ENCODE measurements at regions not wholly inside any gene's neighbourhood (a gene's known extent, or its start where the extent isn't known, plus 50 kb on each side); places are given as distances from the start of the nearest gene placed in this dataset.

DNA sequence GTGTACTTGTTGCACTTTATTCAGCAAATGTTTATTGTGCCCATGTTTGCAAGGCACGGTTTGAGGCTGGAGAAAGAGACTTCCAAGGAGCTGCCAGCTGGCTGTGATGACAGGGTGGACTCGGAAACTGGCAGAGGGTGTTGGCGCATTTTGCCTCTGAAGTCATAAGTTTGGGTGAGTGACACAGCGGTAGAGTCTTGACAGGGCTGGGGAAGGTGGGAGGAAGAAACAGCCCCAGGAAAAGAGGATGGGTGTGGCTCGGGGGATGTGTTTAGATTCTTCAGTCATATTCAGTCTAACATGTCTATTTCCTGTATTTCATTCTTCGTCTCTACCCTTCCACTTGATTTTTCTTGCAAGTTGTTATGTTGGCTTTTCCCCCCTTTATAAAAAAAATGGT is 77.0 kb upstream of the STOX2 start:
- Mint-ChIP-seq H3K27me3 (ENCODE audit: low read depth) (no peaks in the 10 kb centered on the region), H3K4me1 (ENCODE audit: low read depth) (peaks cover 10% of the 10 kb centered on the region), H3K36me3 (ENCODE audit: insufficient read depth) (no peaks in the 10 kb centered on the region), H3K4me3 (no peak overlapping the region), H3K9me3 (no peaks in the 10 kb centered on the region)
- no peak for DNase-seq
- peak; percentile 28 to 30 for ATAC-seq

DNA sequence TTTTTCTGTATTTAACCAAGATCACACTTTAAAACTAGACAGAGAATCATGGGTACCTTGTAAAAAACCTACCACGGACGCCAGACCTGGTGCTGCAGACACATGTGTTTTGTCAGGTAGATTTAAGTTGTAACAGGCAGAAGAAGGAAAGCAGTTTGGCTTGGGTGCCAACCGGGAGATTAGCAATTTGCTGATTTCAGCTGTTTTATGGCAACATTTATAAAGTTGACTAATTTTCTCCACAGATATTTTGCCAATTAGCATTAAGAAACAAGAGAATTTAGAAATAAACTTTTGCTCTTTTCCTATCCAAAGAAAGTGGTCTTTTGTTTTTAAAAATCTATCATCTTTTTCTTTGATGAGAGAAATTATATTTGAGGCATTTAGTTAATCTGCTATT is 76.3 kb upstream of the STOX2 start:
- no peak for ATAC-seq
- Mint-ChIP-seq H3K27me3 (ENCODE audit: low read depth) (no peaks in the 10 kb centered on the region), H3K4me1 (ENCODE audit: low read depth) (peaks cover 10% of the 10 kb centered on the region), H3K9me3 (no peaks in the 10 kb centered on the region), H3K36me3 (ENCODE audit: insufficient read depth) (no peaks in the 10 kb centered on the region), H3K4me3 (no peak overlapping the region)
- no peak for DNase-seq

DNA sequence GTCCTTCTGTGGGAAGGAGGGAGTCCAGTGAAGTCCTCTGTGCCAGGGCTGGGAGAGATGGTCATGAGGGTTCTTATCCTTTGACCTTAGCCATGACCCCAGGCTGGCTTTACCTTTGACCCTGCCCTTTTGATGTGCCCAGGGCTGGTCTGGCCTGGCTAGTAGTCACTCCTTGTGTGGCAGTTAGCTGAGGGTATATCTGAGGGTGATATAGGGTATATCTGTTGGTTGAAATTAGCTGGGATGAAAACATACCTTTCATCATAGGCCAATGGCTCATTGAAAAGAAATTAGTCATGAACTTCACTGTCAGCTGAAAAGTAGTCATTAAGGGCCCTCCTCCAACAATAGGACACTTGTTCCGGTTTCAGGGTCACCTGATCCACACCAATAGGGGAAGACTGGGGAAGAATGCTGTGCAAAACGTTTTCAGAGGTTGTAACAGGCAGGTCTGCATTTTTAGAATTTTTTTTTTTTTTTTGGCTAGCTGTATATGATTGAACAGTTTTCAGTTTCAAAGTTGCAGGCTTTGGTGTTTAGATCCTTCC is 74.6 kb upstream of the STOX2 start:
- Mint-ChIP-seq H3K9me3 (no peaks in the 10 kb centered on the region), H3K4me1 (ENCODE audit: low read depth) (peaks cover 10% of the 10 kb centered on the region), H3K36me3 (ENCODE audit: insufficient read depth) (no peaks in the 10 kb centered on the region), H3K4me3 (no peak overlapping the region), H3K27me3 (ENCODE audit: low read depth) (no peaks in the 10 kb centered on the region)
- DNase-seq (no peak), ATAC-seq (no peak)

DNA sequence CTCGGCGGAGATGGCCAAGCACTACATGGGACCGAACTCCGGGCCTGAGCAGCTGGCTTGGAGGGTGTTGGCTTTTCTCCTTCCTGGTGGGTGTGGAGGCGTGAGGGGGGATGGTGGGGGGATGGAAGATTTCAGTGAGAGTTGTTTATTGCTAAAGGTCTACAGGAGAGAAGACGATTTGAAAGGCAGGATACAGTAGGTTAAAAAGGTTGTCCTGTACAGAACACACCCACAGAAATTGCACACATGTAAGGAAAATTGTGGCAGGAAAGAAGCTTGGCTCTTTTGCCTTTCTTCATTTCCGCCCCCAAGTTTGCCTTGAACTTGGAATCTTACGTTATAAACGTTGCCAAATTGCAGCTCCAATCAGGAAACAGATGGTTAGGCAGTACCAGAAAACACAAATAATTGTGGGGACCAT is 74.1 kb upstream of the STOX2 start:
- no peak for DNase-seq
- H3K27me3 Mint-ChIP-seq (ENCODE audit: low read depth) = no peaks in the 10 kb centered on the region
- no peak overlapping the region for H3K4me3 Mint-ChIP-seq
- peaks cover 10% of the 10 kb centered on the region for H3K4me1 Mint-ChIP-seq (ENCODE audit: low read depth)
- no peak for ATAC-seq
- H3K9me3 Mint-ChIP-seq = no peaks in the 10 kb centered on the region
- H3K36me3 Mint-ChIP-seq (ENCODE audit: insufficient read depth) = no peaks in the 10 kb centered on the region

DNA sequence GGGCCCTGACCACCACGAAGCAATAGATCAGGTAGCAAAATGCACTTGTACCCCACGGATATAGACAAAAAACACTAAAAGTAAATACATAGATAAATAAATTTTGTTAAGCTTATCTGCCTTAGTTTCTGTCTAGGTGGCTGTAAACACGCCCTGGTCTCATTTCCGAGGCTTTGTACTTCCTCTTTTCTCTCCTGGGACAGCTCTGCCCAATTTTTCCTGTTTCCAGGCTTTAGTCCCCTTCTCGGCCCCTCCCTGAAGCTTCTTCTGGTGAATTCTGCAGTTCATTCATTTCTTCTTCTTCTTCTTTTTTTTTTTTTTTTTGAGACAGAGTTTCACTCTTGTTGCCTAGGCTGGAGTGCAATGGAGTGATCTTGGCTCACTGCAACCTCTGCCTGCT is 73.4 kb upstream of the STOX2 start:
- Mint-ChIP-seq H3K4me1 (ENCODE audit: low read depth) (peaks cover 10% of the 10 kb centered on the region), H3K4me3 (no peak overlapping the region), H3K36me3 (ENCODE audit: insufficient read depth) (no peaks in the 10 kb centered on the region), H3K27me3 (ENCODE audit: low read depth) (peaks cover 3% of the 10 kb centered on the region), H3K9me3 (no peaks in the 10 kb centered on the region)
- ATAC-seq (no peak), DNase-seq (no peak)

DNA sequence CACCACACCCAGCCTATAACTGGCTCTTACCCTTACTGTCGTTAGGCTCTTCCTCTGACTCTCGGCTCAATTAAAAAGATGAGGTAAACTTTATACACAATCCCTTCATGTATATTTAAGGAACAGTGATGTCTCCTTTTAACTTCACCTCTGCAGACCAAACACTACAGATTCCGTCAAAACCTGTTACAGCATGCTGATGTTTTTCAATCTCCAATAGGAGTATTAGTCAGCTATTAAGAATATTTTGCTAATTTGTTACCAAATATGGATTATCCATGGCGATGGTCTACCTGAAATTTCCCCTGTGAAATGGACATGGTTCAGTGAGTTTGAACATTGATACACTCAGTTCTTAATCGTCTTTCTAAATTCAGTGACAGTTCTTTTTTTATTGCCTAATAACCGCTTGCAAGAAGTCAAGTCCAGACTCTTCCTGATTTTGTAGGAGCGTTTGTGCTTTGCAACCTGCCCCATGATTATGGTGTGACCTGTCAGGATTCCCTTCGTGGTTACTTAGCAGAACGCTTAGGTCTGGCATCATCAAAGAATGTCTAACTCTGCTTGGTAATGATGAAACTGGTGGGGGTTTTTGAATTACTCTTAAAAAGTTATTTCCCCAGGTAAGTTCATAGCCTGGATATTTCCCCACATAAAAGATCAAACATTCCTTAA is 72.2 kb upstream of the STOX2 start:
- DNase-seq (no peak), ATAC-seq (no peak)
- peaks cover 12% of the 10 kb centered on the region for H3K27me3 Mint-ChIP-seq (ENCODE audit: low read depth)
- no peaks in the 10 kb centered on the region for H3K9me3 Mint-ChIP-seq
- H3K36me3 Mint-ChIP-seq (ENCODE audit: insufficient read depth) = no peaks in the 10 kb centered on the region
- no peak overlapping the region for H3K4me3 Mint-ChIP-seq
- peaks cover 9% of the 10 kb centered on the region for H3K4me1 Mint-ChIP-seq (ENCODE audit: low read depth)

DNA sequence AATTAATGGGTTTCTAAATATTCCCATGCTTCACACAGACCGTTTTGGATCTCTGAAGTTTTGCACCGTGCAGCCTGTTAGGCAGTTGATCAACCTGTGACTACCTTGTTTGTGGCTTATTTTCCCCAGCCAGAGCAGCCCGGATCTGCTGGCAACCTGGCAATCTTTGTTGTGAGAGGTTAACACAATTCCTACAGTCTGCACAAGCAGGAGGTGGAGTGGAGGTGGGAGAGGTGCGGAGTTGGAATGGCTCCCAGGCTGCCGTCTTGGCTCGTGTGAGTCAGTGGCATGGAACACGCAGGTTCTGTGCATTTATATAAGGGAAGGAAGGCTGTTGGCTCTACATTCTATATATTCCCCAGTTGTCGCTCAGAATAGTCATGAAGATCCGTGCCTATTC is 70.9 kb upstream of the STOX2 start:
- Mint-ChIP-seq H3K4me3 (no peak overlapping the region), H3K36me3 (ENCODE audit: insufficient read depth) (no peaks in the 10 kb centered on the region), H3K9me3 (no peaks in the 10 kb centered on the region), H3K4me1 (ENCODE audit: low read depth) (no peaks in the 10 kb centered on the region), H3K27me3 (ENCODE audit: low read depth) (peaks cover 16% of the 10 kb centered on the region)
- DNase-seq = no peak
- ATAC-seq = no peak

DNA sequence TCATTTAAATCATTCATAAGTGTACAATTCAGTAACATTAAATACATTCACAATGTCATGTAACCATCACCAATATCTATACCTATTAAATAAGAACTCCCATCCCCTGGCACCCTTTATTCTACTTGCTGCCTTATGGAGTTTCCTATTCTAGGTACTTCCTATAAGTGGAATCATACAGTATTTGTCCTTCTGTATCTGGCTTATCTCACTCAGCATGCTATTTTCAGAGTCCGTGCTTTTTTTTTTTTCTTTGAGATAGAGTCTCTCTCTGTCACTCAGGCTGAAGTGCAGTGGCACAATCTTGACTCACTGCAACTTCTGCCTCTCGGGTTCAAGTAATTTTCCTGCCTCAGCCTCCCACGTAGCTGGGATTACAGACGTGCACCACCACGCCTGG is 67.9 kb upstream of the STOX2 start:
- Mint-ChIP-seq H3K36me3 (ENCODE audit: insufficient read depth) (no peaks in the 10 kb centered on the region), H3K4me1 (ENCODE audit: low read depth) (no peaks in the 10 kb centered on the region), H3K9me3 (no peaks in the 10 kb centered on the region), H3K4me3 (no peak overlapping the region), H3K27me3 (ENCODE audit: low read depth) (peaks cover 22% of the 10 kb centered on the region)
- DNase-seq = no peak
- no peak for ATAC-seq

DNA sequence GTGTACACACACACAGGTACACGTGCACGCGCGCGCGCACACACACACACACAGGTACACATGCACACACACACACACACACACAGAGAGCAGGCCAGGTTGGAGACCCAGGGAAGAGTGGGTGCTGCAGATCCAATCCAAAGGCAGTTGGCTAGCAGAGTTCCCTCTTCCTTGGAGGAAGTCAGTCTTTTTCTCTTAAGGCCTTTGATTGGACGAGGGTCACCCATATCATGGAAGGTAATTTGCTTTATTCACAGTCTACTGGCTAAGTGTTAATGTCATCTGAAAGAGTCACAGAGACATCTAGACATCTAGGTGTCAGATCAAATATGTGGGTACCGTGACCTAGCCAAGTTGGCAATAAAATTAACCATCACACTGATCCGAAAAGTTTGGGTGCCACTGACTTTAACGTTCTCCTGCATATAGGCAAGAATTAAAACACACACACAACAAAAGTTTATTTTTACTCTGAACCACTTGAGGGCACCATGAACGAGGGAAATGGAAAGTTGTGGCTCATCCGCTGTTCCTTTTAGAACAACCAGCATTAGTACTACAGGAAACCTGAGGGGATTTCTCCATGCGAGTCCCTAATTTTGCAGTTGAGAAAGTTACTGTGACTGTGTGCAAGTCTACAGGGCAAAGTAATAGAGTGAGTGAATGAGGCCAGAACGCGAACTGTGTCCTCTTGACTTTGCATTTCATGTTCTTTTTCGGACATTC is 66.0 kb upstream of the STOX2 start:
- Mint-ChIP-seq H3K27me3 (ENCODE audit: low read depth) (peaks cover 22% of the 10 kb centered on the region), H3K36me3 (ENCODE audit: insufficient read depth) (no peaks in the 10 kb centered on the region), H3K4me1 (ENCODE audit: low read depth) (no peaks in the 10 kb centered on the region), H3K9me3 (no peaks in the 10 kb centered on the region), H3K4me3 (no peak overlapping the region)
- ATAC-seq (no peak), DNase-seq (no peak)

DNA sequence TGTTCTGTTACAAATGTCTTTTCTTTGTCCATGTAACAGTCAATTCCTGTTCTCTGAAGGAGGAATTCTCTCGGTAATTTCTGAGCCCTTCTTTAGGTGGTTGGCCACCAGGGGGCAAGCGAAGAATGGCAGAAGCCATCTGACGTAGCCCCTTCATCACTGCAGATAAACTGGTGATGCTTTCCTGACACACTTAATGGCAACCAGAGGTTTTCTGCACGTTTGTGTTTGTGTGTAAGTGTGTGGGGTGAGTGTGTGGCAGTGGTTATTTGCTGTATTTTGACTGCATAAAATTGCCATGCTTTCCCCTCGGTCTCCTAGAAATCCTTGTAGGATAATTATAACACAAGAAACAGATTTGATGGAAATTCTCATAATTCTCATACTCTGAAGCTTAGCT is 64.8 kb upstream of the STOX2 start:
- ATAC-seq (peak in 1 of 2 donors; percentile 76), DNase-seq (peak; percentile 57)
- Mint-ChIP-seq H3K4me1 (ENCODE audit: low read depth) (no peaks in the 10 kb centered on the region), H3K4me3 (no peak overlapping the region), H3K9me3 (no peaks in the 10 kb centered on the region), H3K36me3 (ENCODE audit: insufficient read depth) (no peaks in the 10 kb centered on the region), H3K27me3 (ENCODE audit: low read depth) (peaks cover 27% of the 10 kb centered on the region)

DNA sequence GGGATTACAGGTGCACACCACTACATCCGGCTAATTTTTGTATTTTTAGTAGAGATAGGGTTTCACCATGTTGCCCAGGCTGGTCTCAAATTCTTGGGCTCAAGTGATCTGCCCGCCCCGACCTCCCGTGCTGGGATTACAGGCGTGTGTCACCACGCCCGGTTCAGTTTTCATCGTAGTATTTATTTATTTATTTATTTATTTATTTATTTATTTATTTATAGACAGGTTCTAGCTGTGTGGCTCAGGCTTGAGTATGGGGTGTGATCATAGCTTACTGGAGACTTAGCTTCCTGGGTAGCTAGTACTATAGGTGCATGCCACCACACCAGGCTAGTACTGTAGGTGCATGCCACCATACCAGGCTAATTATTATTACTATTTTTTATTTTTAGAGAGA is 64.1 kb upstream of the STOX2 start:
- H3K36me3 Mint-ChIP-seq (ENCODE audit: insufficient read depth) = no peaks in the 10 kb centered on the region
- H3K9me3 Mint-ChIP-seq = no peaks in the 10 kb centered on the region

DNA sequence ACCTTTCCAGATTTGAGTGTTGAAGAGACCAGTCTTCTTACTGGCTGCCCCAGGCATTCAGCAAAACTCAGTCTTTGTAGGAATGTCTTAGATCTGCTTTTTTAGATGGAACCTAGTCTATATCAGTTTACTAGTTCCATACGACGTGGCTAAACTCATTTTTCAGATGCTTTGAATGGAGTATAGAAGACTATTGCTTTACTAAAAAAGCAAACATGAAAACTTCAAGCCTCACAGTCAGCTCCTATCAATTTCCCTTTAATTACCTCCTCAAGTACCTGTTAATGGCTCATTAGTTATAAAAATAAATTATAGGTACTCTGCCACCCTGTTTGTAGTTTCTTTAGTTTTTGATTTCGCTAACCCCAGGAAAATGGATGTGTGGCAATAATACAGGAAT is 63.0 kb upstream of the STOX2 start:
- ATAC-seq = no peak
- Mint-ChIP-seq H3K36me3 (ENCODE audit: insufficient read depth) (no peaks in the 10 kb centered on the region), H3K9me3 (peaks cover under 1% of the 10 kb centered on the region), H3K4me1 (ENCODE audit: low read depth) (no peaks in the 10 kb centered on the region), H3K27me3 (ENCODE audit: low read depth) (peaks cover 20% of the 10 kb centered on the region), H3K4me3 (no peak overlapping the region)
- no peak for DNase-seq

More for the DNA sequence above, 64.1 kb upstream of the STOX2 start:
- peaks cover 27% of the 10 kb centered on the region for H3K27me3 Mint-ChIP-seq (ENCODE audit: low read depth)
- no peak for ATAC-seq
- no peak for DNase-seq
- H3K4me1 Mint-ChIP-seq (ENCODE audit: low read depth) = no peaks in the 10 kb centered on the region
- no peak overlapping the region for H3K4me3 Mint-ChIP-seq

DNA sequence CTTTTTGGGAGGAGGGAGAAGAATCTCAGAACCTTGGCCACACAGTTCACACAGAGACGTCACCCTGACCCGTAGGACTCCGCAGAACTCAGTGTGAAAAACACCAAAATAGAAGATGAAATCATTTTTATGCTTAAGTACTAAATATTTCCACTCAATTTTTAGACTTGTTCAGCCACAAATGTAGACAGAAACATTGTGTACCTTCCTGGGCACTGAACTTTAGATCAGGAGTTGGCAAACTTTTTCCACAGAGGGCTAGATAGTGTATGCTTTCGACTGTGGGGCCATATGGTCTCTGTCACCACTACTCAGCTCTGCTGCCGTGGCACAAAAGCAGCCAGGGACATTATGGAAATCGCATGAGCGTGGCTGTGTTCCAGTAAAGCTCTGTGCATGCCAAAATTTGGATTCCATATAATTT is 61.8 kb upstream of the STOX2 start:
- Mint-ChIP-seq H3K27me3 (ENCODE audit: low read depth) (peaks cover 22% of the 10 kb centered on the region), H3K36me3 (ENCODE audit: insufficient read depth) (no peaks in the 10 kb centered on the region), H3K9me3 (peaks cover 7% of the 10 kb centered on the region), H3K4me1 (ENCODE audit: low read depth) (no peaks in the 10 kb centered on the region), H3K4me3 (no peak overlapping the region)
- ATAC-seq = no peak
- DNase-seq = no peak

DNA sequence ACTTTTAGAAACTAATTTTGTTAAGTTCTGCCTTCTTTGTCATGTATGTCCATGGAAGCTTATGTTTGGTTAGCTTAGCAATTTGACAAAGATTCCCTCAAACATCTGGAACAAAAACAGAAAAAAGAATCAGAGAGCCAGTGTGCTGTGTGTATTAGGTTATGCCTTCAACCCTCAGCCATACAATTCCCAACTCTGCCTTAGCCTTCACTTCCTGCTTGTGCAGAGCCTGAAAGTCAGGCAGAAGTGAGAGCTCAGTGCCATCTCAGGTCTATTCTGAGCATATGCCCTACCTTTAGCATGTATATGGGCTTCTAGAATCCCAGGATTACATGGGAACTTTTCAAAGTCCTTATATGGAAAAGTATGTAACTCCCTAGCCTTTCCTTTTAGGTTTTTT is 58.2 kb upstream of the STOX2 start:
- Mint-ChIP-seq H3K9me3 (peaks cover 7% of the 10 kb centered on the region), H3K36me3 (ENCODE audit: insufficient read depth) (no peaks in the 10 kb centered on the region), H3K4me1 (ENCODE audit: low read depth) (no peaks in the 10 kb centered on the region), H3K27me3 (ENCODE audit: low read depth) (peaks cover 31% of the 10 kb centered on the region), H3K4me3 (no peak overlapping the region)
- ATAC-seq (no peak), DNase-seq (no peak)

DNA sequence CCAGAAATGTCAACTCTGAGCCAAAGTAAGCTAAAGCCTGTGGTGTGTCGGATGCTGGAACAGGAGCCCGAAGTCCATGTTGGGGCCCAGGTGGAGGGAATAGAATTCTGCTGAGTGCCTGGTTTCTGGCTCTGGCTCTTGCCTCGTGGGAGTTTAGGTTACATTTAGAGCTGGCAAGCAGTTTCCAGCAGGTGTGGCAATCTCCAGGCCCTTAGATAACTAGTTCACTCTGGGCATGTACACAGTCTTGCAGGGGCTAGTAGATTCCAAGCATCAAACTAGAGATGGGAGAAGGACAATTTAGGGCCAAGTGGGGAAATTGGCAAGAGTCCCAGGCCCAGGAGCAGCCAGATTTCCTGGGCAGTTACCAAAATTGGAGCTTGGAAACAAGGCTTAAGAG is 56.3 kb upstream of the STOX2 start:
- H3K27me3 Mint-ChIP-seq (ENCODE audit: low read depth) = peaks cover 31% of the 10 kb centered on the region
- H3K9me3 Mint-ChIP-seq = peaks cover 7% of the 10 kb centered on the region
- DNase-seq (no peak), ATAC-seq (no peak)
- no peak overlapping the region for H3K4me3 Mint-ChIP-seq
- no peaks in the 10 kb centered on the region for H3K36me3 Mint-ChIP-seq (ENCODE audit: insufficient read depth)
- H3K4me1 Mint-ChIP-seq (ENCODE audit: low read depth) = no peaks in the 10 kb centered on the region

Measured in activated T-cell treated with anti-CD3 and anti-CD28 coated beads, Interleukin-2, amount 50 U/mL, for 4 hours (primary cell).